IPS-18c (cell line): ENCODE measurements at regions not wholly inside any gene's neighbourhood (a gene's known extent, or its start where the extent isn't known, plus 50 kb on each side); places are given as distances from the start of the nearest gene placed in this dataset.
A peak's percentile ranks its signal among the peaks of the same experiment; 100 is the strongest.
"Not testable (repeated sequence)": the region's sequence is repeated elsewhere in the genome, so short reads cannot be mapped to it uniquely, and the experiment has no call there.

Experiments used
- H3K4me3 ChIP-seq: 2 replicates; pipeline ENCODE4 v1.7.0; 2013; ENCODE audit warnings: low read depth, mild to moderate bottlenecking, low read length, moderate library complexity; ENCODE audit not compliant: insufficient read depth
- H3K9me3 ChIP-seq: one replicate; pipeline ENCODE4 v1.6.1; 2013; ENCODE audit warnings: mild to moderate bottlenecking, low read length, moderate library complexity; ENCODE audit not compliant: control insufficient read depth, insufficient read depth

DNA sequence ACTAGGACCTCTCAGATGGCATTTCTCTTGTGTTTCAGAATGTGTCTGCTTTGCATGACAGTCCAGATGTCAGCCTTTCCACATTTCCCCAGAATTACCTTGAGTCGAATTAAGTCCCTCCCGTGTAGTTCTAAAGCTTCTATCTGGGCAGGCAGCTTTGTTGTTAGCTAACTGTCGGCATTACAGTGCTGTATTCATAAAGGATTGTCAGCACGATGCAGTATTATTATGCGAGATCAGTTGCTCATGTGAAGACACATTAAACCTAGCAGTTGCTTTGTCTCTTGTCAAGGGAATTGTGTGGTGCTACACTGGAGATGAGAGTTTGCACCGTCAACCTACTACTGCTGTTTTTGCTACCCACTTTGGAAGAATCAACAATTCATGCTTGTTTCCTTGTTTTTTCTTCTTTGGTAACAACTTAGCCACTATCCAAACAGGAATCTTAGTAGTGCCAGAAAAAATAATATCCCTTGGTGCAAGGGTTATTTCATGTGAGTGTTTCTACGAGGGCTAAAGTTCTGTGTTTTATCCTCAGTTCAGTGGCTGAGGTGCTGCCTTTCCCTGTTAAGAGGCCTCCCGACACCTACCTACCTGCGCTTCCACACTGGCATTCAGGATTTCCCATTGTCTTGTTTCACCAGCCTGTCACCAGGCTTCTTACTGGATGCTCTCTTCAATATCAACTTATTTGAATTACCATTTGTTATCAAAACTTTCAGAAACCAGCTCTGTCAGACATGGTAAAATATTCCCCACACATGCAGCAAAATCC, 297.9 kb upstream of the G2E3 start:
- Histone ChIP-seq H3K9me3 (no peaks in the 10 kb centered on the region), H3K4me3 (no peak overlapping the region)

- H3K9me3 ChIP-seq, result no peaks in the 10 kb centered on the region
- no peak overlapping the region for H3K4me3 ChIP-seq
Observed at GRCh38 chr14:30264161-30264560, 294.8 kb upstream of the G2E3 start.

GRCh38 chr14:30266290-30266689, 292.7 kb upstream of the G2E3 start:
- H3K4me3 ChIP-seq, result no peak overlapping the region
- H3K9me3 ChIP-seq, result no peaks in the 10 kb centered on the region

DNA sequence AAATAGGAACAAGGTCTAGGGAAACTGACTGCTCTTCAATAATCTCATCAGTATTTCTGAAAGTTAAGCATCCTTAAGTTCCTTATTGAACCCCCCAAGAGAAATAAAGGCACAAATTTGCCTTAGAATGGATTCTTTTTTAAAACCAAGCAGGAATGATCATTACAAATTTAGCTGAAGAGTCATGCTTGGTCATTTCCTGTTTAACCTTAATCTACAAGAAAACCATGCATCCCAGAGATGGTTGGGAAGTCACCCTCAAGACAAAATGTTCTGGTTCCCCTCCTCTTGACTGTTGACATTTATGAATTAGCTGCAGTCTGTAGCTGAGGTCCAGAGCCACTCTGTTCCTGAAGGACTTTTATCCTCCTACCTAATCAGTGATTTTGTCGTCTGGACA, 291.8 kb upstream of the G2E3 start:
- Histone ChIP-seq H3K9me3 (no peaks in the 10 kb centered on the region), H3K4me3 (no peak overlapping the region)

- H3K4me3 ChIP-seq, result peak overlapping the region; percentile 42; the same call in 1 of the 2 replicates
- H3K9me3 ChIP-seq, result no peaks in the 10 kb centered on the region
Observed at GRCh38 chr14:30270200-30271161, 288.5 kb upstream of the G2E3 start.

GRCh38 chr14:30271811-30272323, 287.1 kb upstream of the G2E3 start:
- no peak overlapping the region for H3K4me3 ChIP-seq

DNA sequence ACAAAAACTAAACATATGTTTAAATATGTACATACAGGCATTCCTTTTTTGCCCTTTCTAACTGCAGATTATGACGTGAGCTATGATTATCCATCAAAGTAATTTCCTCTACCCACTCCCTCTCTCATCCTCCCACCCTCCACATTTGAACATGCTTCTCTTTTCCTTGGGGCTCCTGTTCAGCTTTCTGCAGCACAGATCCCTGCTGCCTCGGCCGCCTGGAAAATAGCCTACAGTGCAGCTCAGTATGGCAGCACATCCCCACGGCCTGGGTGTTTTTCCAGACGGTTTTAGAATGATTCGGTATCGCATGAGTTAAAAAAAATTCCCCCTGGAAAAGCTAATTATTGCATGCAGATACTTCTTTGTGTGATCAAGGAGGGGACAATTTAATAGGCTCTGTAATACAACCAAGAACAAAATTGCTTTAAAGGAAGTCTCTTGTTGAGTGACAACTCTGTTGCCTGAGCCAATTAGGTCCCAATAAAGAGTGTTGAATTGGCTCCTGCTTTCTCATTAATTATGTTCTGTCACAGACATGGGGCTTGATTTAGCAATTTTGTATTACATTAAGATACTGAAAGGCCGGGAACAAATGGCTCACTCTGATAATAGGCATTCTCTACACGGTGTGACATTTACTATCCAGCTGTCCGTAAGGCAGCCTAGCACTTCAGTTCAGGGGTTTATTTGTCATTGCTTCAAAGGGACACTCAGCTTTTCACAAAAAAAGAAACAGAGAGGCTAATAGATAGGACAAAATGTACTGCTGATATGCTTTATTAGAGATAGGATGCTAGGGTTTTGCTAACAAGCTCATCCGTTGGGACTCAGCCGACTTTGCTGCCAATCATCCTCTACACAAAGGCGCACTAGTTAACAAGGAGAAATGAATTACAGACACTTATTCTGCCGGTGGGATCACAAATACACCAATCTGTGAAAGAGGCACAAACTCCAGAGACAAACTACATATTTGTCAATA, 285.8 kb upstream of the G2E3 start:
- no peak overlapping the region for H3K4me3 ChIP-seq
- no peaks in the 10 kb centered on the region for H3K9me3 ChIP-seq

More at GRCh38 chr14:30271811-30272323, 287.1 kb upstream of the G2E3 start:
- H3K9me3 ChIP-seq, result no peaks in the 10 kb centered on the region

DNA sequence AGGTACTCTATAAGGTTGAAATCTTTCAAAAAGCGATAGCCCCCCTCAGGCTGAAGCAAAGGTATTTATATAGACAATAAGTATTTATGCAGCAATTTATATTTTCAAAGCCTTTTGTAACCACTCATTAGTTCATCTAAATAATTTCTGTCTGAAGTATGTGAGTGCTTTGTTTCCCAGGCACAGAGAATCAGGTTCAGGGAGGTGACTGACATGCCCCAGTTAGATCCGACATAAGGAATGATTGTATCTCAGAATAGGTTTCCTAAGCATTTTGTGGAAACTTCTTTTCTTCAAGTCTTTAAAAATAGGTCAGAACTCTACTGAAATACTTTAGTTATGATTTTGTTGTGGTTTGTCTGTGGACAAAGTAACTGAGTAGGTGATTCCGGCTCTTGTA, 283.4 kb upstream of the G2E3 start:
- Histone ChIP-seq H3K9me3 (no peaks in the 10 kb centered on the region), H3K4me3 (no peak overlapping the region)

GRCh38 chr14:30277268-30277667, 281.7 kb upstream of the G2E3 start:
- no peak overlapping the region for H3K4me3 ChIP-seq
- no peaks in the 10 kb centered on the region for H3K9me3 ChIP-seq

DNA sequence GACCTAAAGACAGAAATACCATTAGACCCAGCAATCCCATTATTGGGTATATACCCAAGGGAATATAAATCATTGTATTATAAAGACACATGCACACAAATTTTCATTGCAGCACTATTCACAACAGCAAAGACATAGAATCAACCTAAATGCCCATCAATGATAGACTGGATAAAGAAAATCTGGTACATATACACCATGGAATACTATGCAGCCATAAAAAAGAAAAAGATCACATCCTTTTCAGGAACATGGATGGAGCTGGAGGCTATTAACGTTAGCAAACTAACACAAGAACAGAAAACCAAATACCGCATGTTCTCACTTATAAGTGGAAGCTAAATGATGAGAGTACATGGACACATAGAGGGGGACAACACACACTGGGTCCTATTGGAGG, 280.1 kb upstream of the G2E3 start:
- not testable (repeated sequence) for H3K9me3 ChIP-seq

GRCh38 chr14:30283822-30284446, 275.0 kb upstream of the G2E3 start:
- Histone ChIP-seq H3K4me3 (no peak overlapping the region), H3K9me3 (no peaks in the 10 kb centered on the region)

More for the DNA sequence above, 280.1 kb upstream of the G2E3 start:
- H3K4me3 ChIP-seq, result not testable (repeated sequence)

GRCh38 chr14:30284808-30285207, 274.1 kb upstream of the G2E3 start:
- no peak overlapping the region for H3K4me3 ChIP-seq

DNA sequence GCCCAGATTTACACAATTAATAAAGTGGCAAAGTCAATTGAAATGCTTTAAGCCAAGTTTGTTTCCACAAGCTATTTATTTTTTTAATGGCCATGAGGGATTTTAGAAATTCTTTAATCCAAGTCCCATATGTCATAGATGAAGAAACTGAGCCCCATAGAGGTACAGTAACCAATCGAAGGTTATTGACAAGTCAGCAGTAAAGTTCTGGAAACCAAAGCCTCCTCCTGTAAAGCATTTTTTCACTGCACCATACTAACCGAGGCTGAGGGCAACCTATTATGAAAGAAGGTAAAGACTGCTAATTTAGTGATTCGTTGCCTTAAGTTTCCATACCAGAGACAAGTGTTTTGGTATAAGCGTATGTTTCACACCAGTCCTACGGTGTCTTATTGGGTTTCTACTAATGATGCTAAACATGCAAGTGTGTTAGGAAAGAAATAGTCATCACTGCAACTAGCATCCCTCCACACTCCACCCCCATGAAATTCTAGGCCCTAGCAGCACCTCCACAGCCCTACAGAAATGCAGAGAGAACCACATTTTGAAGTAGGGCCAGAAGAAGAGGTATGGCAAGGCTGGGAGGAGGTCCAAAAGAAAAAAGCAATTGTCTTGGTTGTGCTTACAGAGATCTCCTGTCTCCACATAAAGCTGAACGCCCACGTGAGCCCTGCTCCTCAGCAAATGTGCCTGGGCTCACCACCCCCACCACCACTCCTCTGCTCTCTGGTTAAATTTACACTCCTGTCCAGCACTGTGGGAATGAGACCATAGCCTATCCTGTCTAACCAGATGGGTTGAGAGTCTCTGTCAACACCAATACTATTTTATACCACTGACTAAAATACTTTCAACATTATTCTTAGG, 271.1 kb upstream of the G2E3 start:
- H3K9me3 ChIP-seq, result no peaks in the 10 kb centered on the region
- no peak overlapping the region for H3K4me3 ChIP-seq

More at GRCh38 chr14:30284808-30285207, 274.1 kb upstream of the G2E3 start:
- H3K9me3 ChIP-seq, result no peaks in the 10 kb centered on the region

- H3K4me3 ChIP-seq, result no peak overlapping the region
- H3K9me3 ChIP-seq, result no peaks in the 10 kb centered on the region
Observed at GRCh38 chr14:30290001-30290400, 269.0 kb upstream of the G2E3 start.

- Histone ChIP-seq H3K4me3 (no peak overlapping the region), H3K9me3 (no peaks in the 10 kb centered on the region)
Observed at GRCh38 chr14:30291216-30291615, 267.7 kb upstream of the G2E3 start.

DNA sequence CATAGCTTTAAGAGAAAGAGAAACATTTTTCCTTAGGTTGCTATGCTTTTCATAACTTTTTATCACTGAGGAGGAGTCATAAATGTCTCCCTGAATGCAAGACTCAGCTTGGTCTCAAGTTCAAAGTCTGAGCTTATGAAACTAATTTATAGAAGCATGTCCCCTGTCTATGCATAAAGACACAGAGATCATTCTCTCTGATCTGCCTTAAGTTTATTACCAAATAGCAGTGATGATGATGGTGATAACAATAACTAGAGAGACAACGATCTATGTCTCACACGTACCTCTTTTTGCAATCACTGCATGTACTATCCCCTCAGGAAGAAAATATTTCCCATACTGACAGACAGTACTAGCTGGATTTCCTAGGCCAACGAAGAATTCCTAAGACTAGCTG, 266.4 kb upstream of the G2E3 start:
- H3K9me3 ChIP-seq, result no peaks in the 10 kb centered on the region
- no peak overlapping the region for H3K4me3 ChIP-seq
